ENCODE measurements at regions not wholly inside any gene's neighbourhood (a gene's known extent, or its start where the extent isn't known, plus 50 kb on each side); places are given as distances from the start of the nearest gene placed in this dataset.
"Not testable (repeated sequence)": the region's sequence is repeated elsewhere in the genome, so short reads cannot be mapped to it uniquely, and the experiment has no call there.

GRCh38 chr6:137717074-137718073 is 149.7 kb upstream of the TNFAIP3 start:
- no peaks in the 10 kb centered on the region for H3K27me3 Mint-ChIP-seq (ENCODE audit: unreplicated experiment)
- TF ChIP-seq CTCF (IDR thresholded peaks at IDR 0.05; ENCODE audit: unreplicated experiment), result no peak
- no peak overlapping the region for H3K4me3 Mint-ChIP-seq (ENCODE audit: unreplicated experiment)
- no peaks in the 10 kb centered on the region for H3K36me3 Mint-ChIP-seq (ENCODE audit: low read depth, unreplicated experiment)
- no peak for DNase-seq (ENCODE audit: low spot score)
- H3K9me3 Mint-ChIP-seq (ENCODE audit: unreplicated experiment), result no peaks in the 10 kb centered on the region
- H3K27ac Mint-ChIP-seq (ENCODE audit: unreplicated experiment), result no peak overlapping the region
- no peaks in the 10 kb centered on the region for H3K4me1 Mint-ChIP-seq (ENCODE audit: unreplicated experiment)

- not testable (repeated sequence) for H3K27ac Mint-ChIP-seq (ENCODE audit: unreplicated experiment); H3K4me1 Mint-ChIP-seq (ENCODE audit: unreplicated experiment); H3K36me3 Mint-ChIP-seq (ENCODE audit: low read depth, unreplicated experiment); H3K4me3 Mint-ChIP-seq (ENCODE audit: unreplicated experiment); H3K27me3 Mint-ChIP-seq (ENCODE audit: unreplicated experiment); H3K9me3 Mint-ChIP-seq (ENCODE audit: unreplicated experiment); DNase-seq (ENCODE audit: low spot score)
These were observed 148.2 kb upstream of the TNFAIP3 start for GRCh38 chr6:137718903-137719302.

- Mint-ChIP-seq H3K4me1 (ENCODE audit: unreplicated experiment) (no peaks in the 10 kb centered on the region), H3K4me3 (ENCODE audit: unreplicated experiment) (no peak overlapping the region), H3K27me3 (ENCODE audit: unreplicated experiment) (no peaks in the 10 kb centered on the region), H3K36me3 (ENCODE audit: low read depth, unreplicated experiment) (no peaks in the 10 kb centered on the region), H3K9me3 (ENCODE audit: unreplicated experiment) (no peaks in the 10 kb centered on the region), H3K27ac (ENCODE audit: unreplicated experiment) (no peak overlapping the region)
- TF ChIP-seq CTCF (IDR thresholded peaks at IDR 0.05; ENCODE audit: unreplicated experiment), result no peak
- no peak for DNase-seq (ENCODE audit: low spot score)
These were observed 144.2 kb upstream of the TNFAIP3 start for GRCh38 chr6:137722749-137723272.

- no peak for TF ChIP-seq CTCF (IDR thresholded peaks at IDR 0.05; ENCODE audit: unreplicated experiment)
- H3K27ac Mint-ChIP-seq (ENCODE audit: unreplicated experiment), result no peak overlapping the region
- H3K4me1 Mint-ChIP-seq (ENCODE audit: unreplicated experiment), result no peaks in the 10 kb centered on the region
- no peaks in the 10 kb centered on the region for H3K27me3 Mint-ChIP-seq (ENCODE audit: unreplicated experiment)
- no peaks in the 10 kb centered on the region for H3K9me3 Mint-ChIP-seq (ENCODE audit: unreplicated experiment)
- DNase-seq (ENCODE audit: low spot score), result no peak
- H3K36me3 Mint-ChIP-seq (ENCODE audit: low read depth, unreplicated experiment), result no peaks in the 10 kb centered on the region
- no peak overlapping the region for H3K4me3 Mint-ChIP-seq (ENCODE audit: unreplicated experiment)
These were observed 143.6 kb upstream of the TNFAIP3 start for GRCh38 chr6:137723273-137724017.

GRCh38 chr6:137724018-137724403 is 143.0 kb upstream of the TNFAIP3 start:
- DNase-seq (ENCODE audit: low spot score), result no peak
- peaks cover 3% of the 10 kb centered on the region for H3K4me1 Mint-ChIP-seq (ENCODE audit: unreplicated experiment)
- H3K9me3 Mint-ChIP-seq (ENCODE audit: unreplicated experiment), result no peaks in the 10 kb centered on the region
- H3K36me3 Mint-ChIP-seq (ENCODE audit: low read depth, unreplicated experiment), result no peaks in the 10 kb centered on the region
- no peak overlapping the region for H3K4me3 Mint-ChIP-seq (ENCODE audit: unreplicated experiment)
- no peak overlapping the region for H3K27ac Mint-ChIP-seq (ENCODE audit: unreplicated experiment)
- TF ChIP-seq CTCF (IDR thresholded peaks at IDR 0.05; ENCODE audit: unreplicated experiment), result no peak
- no peaks in the 10 kb centered on the region for H3K27me3 Mint-ChIP-seq (ENCODE audit: unreplicated experiment)

Data from endothelial cell (in vitro differentiated cells).